IPS-20b (cell line): ENCODE measurements at regions not wholly inside any gene's neighbourhood (a gene's known extent, or its start where the extent isn't known, plus 50 kb on each side); places are given as distances from the start of the nearest gene placed in this dataset.
"Not testable (repeated sequence)": the region's sequence is repeated elsewhere in the genome, so short reads cannot be mapped to it uniquely, and the experiment has no call there.

Source experiments
- H3K27ac ChIP-seq: one replicate; pipeline ENCODE4 v1.5.1; 2013; ENCODE audit warnings: low read length
- H3K27me3 ChIP-seq: 2 replicates; pipeline ENCODE4 v1.6.1; 2013; ENCODE audit warnings: mild to moderate bottlenecking, low read length, inconsistent platforms; ENCODE audit not compliant: insufficient read depth
- H3K36me3 ChIP-seq: 2 replicates; pipeline ENCODE4 v1.6.1; 2013; ENCODE audit warnings: low read depth, mild to moderate bottlenecking, inconsistent platforms, low read length, moderate library complexity; ENCODE audit not compliant: insufficient read depth
- H3K4me1 ChIP-seq: 2 replicates; pipeline ENCODE4 v1.6.1; 2013; ENCODE audit warnings: mild to moderate bottlenecking, control low read depth, inconsistent platforms, low read length, moderate library complexity; ENCODE audit not compliant: insufficient read depth
- H3K4me3 ChIP-seq: 2 replicates; pipeline ENCODE4 v1.5.1; 2013; ENCODE audit warnings: mild to moderate bottlenecking, low read length, inconsistent platforms
- H3K9ac ChIP-seq: 2 replicates; pipeline ENCODE4 v1.6.1; 2013; ENCODE audit warnings: low read depth, mild to moderate bottlenecking, inconsistent platforms, low read length, moderate library complexity
- H3K9me3 ChIP-seq: 2 replicates; pipeline ENCODE4 v1.6.1; 2013; ENCODE audit warnings: mild to moderate bottlenecking, low read depth, low read length, inconsistent platforms; ENCODE audit not compliant: insufficient read depth

- Histone ChIP-seq H3K27ac (no peak overlapping the region), H3K9me3 (peaks cover 4% of the 10 kb centered on the region; the same call in 1 of the 2 replicates), H3K27me3 (no peaks in the 10 kb centered on the region), H3K36me3 (no peaks in the 10 kb centered on the region), H3K9ac (no peak overlapping the region), H3K4me1 (no peaks in the 10 kb centered on the region), H3K4me3 (no peak overlapping the region)
These were observed 270.9 kb downstream of the COG6 start for GRCh38 chr13:39926345-39926744.

DNA sequence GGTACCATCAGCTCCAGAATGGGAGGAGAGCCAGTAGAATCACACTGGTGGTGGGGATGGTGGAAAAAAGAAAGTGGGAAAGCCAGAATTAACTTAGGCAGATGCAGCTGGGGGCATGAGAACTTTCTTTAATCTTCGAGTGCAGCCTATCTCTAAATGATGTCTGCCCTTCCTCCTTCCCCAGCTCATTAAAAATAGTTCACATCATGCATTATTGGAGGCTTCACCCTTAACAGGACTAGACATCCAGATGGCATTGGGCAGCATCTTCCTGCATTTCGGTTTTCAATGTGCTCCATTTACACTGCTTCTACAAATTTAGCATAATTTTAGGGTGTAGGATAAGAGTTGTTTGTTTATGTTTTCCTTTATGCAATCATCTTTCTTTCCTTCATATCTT, 272.8 kb downstream of the COG6 start:
- no peak overlapping the region for H3K4me3 ChIP-seq
- no peaks in the 10 kb centered on the region for H3K4me1 ChIP-seq
- no peaks in the 10 kb centered on the region for H3K36me3 ChIP-seq
- H3K9ac ChIP-seq, result no peak overlapping the region
- no peaks in the 10 kb centered on the region for H3K27me3 ChIP-seq
- H3K9me3 ChIP-seq, result no peaks in the 10 kb centered on the region
- H3K27ac ChIP-seq, result no peak overlapping the region

GRCh38 chr13:39929583-39929982, 274.1 kb downstream of the COG6 start:
- Histone ChIP-seq H3K9ac (no peak overlapping the region), H3K27ac (no peak overlapping the region), H3K4me3 (no peak overlapping the region), H3K36me3 (no peaks in the 10 kb centered on the region), H3K27me3 (no peaks in the 10 kb centered on the region), H3K4me1 (no peaks in the 10 kb centered on the region), H3K9me3 (no peaks in the 10 kb centered on the region)

- H3K9me3 ChIP-seq, result no peaks in the 10 kb centered on the region
- no peaks in the 10 kb centered on the region for H3K27me3 ChIP-seq
- H3K9ac ChIP-seq, result no peak overlapping the region
- no peaks in the 10 kb centered on the region for H3K4me1 ChIP-seq
- no peaks in the 10 kb centered on the region for H3K36me3 ChIP-seq
- no peak overlapping the region for H3K27ac ChIP-seq
- no peak overlapping the region for H3K4me3 ChIP-seq
These were observed 274.6 kb downstream of the COG6 start for GRCh38 chr13:39930060-39930459.

DNA sequence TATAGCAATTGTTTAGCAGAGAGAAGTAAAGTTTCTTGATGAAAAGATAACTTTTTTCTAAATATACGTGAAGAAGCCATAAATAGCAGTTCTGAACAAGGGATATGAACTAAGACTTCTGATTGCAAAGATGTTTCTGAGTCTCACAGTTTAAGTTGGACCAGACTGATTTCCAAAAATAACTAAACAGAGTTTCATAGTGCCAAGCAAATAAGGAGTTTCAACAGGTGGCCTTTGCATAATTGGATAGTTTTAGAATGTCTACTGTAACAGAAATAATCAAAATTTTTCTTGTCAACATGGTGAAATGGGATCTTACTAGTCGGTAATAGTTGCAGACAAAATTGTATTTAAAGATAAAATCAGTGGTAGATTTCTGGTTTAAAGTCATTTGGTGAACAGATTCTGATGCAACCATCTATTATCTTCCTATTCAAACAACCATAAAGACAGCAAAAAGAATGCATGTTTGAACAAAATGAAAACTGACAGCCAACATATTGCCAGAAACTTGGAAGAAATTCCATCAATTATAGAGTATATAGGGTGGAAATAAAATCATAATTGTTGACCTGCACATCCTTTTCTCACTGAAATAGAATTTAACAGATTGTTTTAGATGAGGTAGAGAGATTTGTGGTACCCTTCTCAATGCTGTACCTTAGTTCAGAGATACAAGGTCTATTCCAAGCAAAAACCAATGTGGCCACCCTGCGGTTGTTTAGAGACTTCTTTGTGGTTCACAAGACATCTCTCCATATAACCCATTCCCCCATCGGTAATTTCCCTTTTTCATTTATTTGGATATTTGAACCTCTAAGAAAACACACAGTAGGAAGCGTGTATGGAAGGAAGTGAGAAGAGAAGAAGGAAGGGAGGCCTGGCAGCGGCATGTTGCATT, 275.3 kb downstream of the COG6 start:
- no peaks in the 10 kb centered on the region for H3K4me1 ChIP-seq
- no peak overlapping the region for H3K4me3 ChIP-seq
- H3K9me3 ChIP-seq, result no peaks in the 10 kb centered on the region
- H3K27ac ChIP-seq, result no peak overlapping the region
- no peaks in the 10 kb centered on the region for H3K27me3 ChIP-seq
- H3K9ac ChIP-seq, result no peak overlapping the region
- no peaks in the 10 kb centered on the region for H3K36me3 ChIP-seq

DNA sequence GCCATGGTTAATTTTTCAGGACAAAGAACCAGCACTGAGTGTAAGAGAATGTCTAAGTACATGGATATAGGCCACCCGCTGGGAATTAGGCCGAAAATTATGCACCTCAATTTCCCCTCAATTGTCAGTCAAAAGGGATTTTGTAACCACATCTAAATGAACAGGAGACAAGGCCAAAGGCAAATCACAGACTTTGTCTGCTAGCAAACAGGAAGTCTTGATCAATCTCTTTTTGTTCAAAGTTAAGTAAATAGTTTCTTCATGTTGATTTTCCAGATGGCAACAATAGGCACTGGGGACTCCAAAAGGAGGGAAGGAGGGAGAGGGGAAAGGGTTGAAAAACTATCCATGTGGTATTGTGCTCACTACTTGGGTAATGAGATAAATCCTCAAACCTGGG, 276.0 kb downstream of the COG6 start:
- Histone ChIP-seq H3K36me3 (no peaks in the 10 kb centered on the region), H3K27ac (no peak overlapping the region), H3K27me3 (no peaks in the 10 kb centered on the region), H3K9ac (no peak overlapping the region), H3K4me3 (no peak overlapping the region), H3K9me3 (no peaks in the 10 kb centered on the region), H3K4me1 (no peaks in the 10 kb centered on the region)

GRCh38 chr13:39932514-39932913, 277.1 kb downstream of the COG6 start:
- not testable (repeated sequence) for H3K4me1 ChIP-seq

GRCh38 chr13:39935155-39935554, 279.7 kb downstream of the COG6 start:
- H3K36me3 ChIP-seq, result no peaks in the 10 kb centered on the region
- no peak overlapping the region for H3K4me3 ChIP-seq
- H3K27me3 ChIP-seq, result peaks cover 2% of the 10 kb centered on the region; the same call in 1 of the 2 replicates
- no peaks in the 10 kb centered on the region for H3K4me1 ChIP-seq
- H3K27ac ChIP-seq, result no peak overlapping the region
- H3K9ac ChIP-seq, result no peak overlapping the region
- H3K9me3 ChIP-seq, result no peaks in the 10 kb centered on the region

More at GRCh38 chr13:39932514-39932913, 277.1 kb downstream of the COG6 start:
- not testable (repeated sequence) for H3K27ac ChIP-seq, H3K36me3 ChIP-seq, H3K9me3 ChIP-seq, H3K27me3 ChIP-seq, H3K4me3 ChIP-seq, H3K9ac ChIP-seq

- H3K27ac ChIP-seq, result no peak overlapping the region
- no peak overlapping the region for H3K4me3 ChIP-seq
- peaks cover 10% of the 10 kb centered on the region; the same call in 1 of the 2 replicates for H3K4me1 ChIP-seq
- H3K9me3 ChIP-seq, result no peaks in the 10 kb centered on the region
- peaks cover 20% of the 10 kb centered on the region; the same call in 1 of the 2 replicates for H3K27me3 ChIP-seq
- H3K36me3 ChIP-seq, result no peaks in the 10 kb centered on the region
- H3K9ac ChIP-seq, result no peak overlapping the region
These were observed 283.1 kb downstream of the COG6 start for GRCh38 chr13:39938596-39938995.

DNA sequence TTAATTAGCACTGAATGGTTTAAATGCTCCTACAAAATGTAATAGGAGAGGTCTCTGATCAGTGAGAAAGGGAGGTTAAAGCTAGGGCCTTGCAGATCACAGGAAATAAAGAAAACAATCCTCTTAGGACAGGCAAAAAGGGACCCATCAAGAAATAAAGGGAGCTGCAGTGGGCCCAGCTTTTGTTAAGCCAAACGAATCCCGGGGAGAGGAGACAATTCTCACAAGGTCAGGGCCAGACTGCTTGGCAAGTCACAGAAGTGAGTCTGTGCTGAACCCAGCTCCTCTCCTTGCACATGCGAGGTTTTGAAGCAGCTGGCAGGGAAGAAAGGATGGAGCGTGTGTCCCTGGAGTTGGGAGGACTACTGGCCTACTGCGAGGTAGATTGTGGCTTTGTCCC, 285.8 kb downstream of the COG6 start:
- no peak overlapping the region for H3K9ac ChIP-seq
- no peaks in the 10 kb centered on the region for H3K9me3 ChIP-seq
- H3K4me3 ChIP-seq, result no peak overlapping the region
- peaks cover 10% of the 10 kb centered on the region; the same call in 1 of the 2 replicates for H3K4me1 ChIP-seq
- no peaks in the 10 kb centered on the region for H3K36me3 ChIP-seq
- peaks cover 20% of the 10 kb centered on the region; the same call in 1 of the 2 replicates for H3K27me3 ChIP-seq
- H3K27ac ChIP-seq, result no peak overlapping the region

- Histone ChIP-seq H3K36me3 (no peaks in the 10 kb centered on the region), H3K9me3 (no peaks in the 10 kb centered on the region), H3K27ac (no peak overlapping the region), H3K4me3 (no peak overlapping the region), H3K4me1 (peaks cover 10% of the 10 kb centered on the region; the same call in 1 of the 2 replicates), H3K27me3 (peaks cover 20% of the 10 kb centered on the region; the same call in 1 of the 2 replicates), H3K9ac (no peak overlapping the region)
These were observed 286.6 kb downstream of the COG6 start for GRCh38 chr13:39941911-39942551.
